Endodermal cell (in vitro differentiated cells): ENCODE measurements at regions not wholly inside any gene's neighbourhood (a gene's known extent, or its start where the extent isn't known, plus 50 kb on each side); places are given as distances from the start of the nearest gene placed in this dataset.

Experiments used
- DNase-seq: peaks from one replicate; pipeline ENCODE4 v3.0.0-alpha.2; 2017
- H3K27ac ChIP-seq: 2 replicates; pipeline ENCODE4 v1.5.1; 2013; ENCODE audit warnings: mild to moderate bottlenecking, low read depth, low read length, moderate library complexity
- H3K27me3 ChIP-seq: 2 replicates; pipeline ENCODE4 v1.6.1; 2013; ENCODE audit warnings: mild to moderate bottlenecking, low read length, moderate library complexity; ENCODE audit not compliant: insufficient read depth, control insufficient read depth, poor library complexity, severe bottlenecking
- H3K36me3 ChIP-seq: 2 replicates; pipeline ENCODE4 v1.7.0; 2013; ENCODE audit warnings: mild to moderate bottlenecking, low read length, moderate library complexity; ENCODE audit not compliant: control insufficient read depth, insufficient read depth
- H3K4me1 ChIP-seq: one replicate; pipeline ENCODE4 v1.7.0; 2013; ENCODE audit warnings: low read length; ENCODE audit not compliant: control insufficient read depth, insufficient read depth
- H3K4me3 ChIP-seq: 2 replicates; pipeline ENCODE4 v1.5.1; 2013; ENCODE audit warnings: mild to moderate bottlenecking, low read length, moderate library complexity
- H3K9ac ChIP-seq: 2 replicates; pipeline ENCODE4 v1.6.1; 2013; ENCODE audit warnings: mild to moderate bottlenecking, low read length, moderate library complexity; ENCODE audit not compliant: poor library complexity, severe bottlenecking; ENCODE audit errors: extremely low read depth
- H3K9me3 ChIP-seq: 2 replicates; pipeline ENCODE4 v1.6.1; 2013; ENCODE audit warnings: mild to moderate bottlenecking, low read length, moderate library complexity; ENCODE audit not compliant: control insufficient read depth
- H3K27ac Mint-ChIP-seq: 2 replicates; pipeline ENCODE4 v1.8.0; 2020; ENCODE audit warnings: mixed read lengths
- H3K27me3 Mint-ChIP-seq: 2 replicates; pipeline ENCODE4 v1.8.0; 2021; ENCODE audit warnings: mild to moderate bottlenecking, mixed read lengths; ENCODE audit not compliant: insufficient read depth
- H3K36me3 Mint-ChIP-seq: 2 replicates; pipeline ENCODE4 v1.8.0; 2020; ENCODE audit warnings: low read depth, mixed read lengths
- H3K4me1 Mint-ChIP-seq: 2 replicates; pipeline ENCODE4 v1.8.0; 2020; ENCODE audit warnings: mixed read lengths
- H3K4me3 Mint-ChIP-seq: 2 replicates; pipeline ENCODE4 v1.8.0; 2020; ENCODE audit warnings: mild to moderate bottlenecking, moderate library complexity, mixed read lengths
- H3K9me3 Mint-ChIP-seq: 2 replicates; pipeline ENCODE4 v1.8.0; 2020; ENCODE audit warnings: mild to moderate bottlenecking, mixed read lengths
- WGBS, 2 experiments: methylation state at CpG; one replicate each; pipeline versions ENCODE4 v1.1.5 to v1.1.7; 2013; ENCODE audit warnings: missing lambda C conversion rate in 2 of 2, mixed read lengths in 1 of 2; ENCODE audit not compliant: insufficient coverage in 1 of 2, insufficient read length in 1 of 2; 5-methylcytosine and 5-hydroxymethylcytosine counted together
- TF ChIP-seq, protein P1 (sequence below): fragments of 200-600 bp; sonication (generic); conservative IDR thresholded peaks from 2 replicates; pipeline ENCODE4 v1.5.0; 2021; ENCODE audit warnings: antibody characterized with exemption, mild to moderate bottlenecking

DNA sequence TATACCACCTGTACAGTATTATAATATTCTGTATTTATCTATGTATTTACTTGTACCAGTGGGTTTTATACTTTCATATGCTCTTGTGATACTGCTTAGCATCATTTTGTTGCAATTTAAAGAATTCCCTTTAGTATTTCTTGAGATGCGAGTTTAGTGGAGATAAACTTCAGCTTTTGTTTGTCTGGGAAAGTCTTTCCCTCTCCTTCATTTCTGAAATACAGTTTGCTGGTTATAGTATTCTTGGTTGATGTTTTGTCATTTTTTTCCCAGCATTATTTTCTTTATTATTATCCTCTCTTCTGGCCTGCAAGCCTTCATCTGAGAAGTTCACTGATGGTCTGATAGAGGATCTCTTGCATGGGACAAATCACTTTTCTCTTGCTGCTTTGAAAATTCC is 136.6 kb upstream of the MCHR2 start:
- no peak overlapping the region for H3K27ac Mint-ChIP-seq
- H3K36me3 Mint-ChIP-seq = no peaks in the 10 kb centered on the region
- H3K27ac ChIP-seq = no peak overlapping the region
- no peaks in the 10 kb centered on the region for H3K36me3 ChIP-seq
- H3K9me3 ChIP-seq = no peaks in the 10 kb centered on the region
- TF ChIP-seq, protein P1, sequence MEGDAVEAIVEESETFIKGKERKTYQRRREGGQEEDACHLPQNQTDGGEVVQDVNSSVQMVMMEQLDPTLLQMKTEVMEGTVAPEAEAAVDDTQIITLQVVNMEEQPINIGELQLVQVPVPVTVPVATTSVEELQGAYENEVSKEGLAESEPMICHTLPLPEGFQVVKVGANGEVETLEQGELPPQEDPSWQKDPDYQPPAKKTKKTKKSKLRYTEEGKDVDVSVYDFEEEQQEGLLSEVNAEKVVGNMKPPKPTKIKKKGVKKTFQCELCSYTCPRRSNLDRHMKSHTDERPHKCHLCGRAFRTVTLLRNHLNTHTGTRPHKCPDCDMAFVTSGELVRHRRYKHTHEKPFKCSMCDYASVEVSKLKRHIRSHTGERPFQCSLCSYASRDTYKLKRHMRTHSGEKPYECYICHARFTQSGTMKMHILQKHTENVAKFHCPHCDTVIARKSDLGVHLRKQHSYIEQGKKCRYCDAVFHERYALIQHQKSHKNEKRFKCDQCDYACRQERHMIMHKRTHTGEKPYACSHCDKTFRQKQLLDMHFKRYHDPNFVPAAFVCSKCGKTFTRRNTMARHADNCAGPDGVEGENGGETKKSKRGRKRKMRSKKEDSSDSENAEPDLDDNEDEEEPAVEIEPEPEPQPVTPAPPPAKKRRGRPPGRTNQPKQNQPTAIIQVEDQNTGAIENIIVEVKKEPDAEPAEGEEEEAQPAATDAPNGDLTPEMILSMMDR = no peak
- DNase-seq = no peak
- no peak overlapping the region for H3K4me3 Mint-ChIP-seq
- no peaks in the 10 kb centered on the region for H3K4me1 Mint-ChIP-seq
- H3K9ac ChIP-seq = no peak overlapping the region
- H3K4me1 ChIP-seq = no peaks in the 10 kb centered on the region
- H3K9me3 Mint-ChIP-seq = no peaks in the 10 kb centered on the region
- H3K4me3 ChIP-seq = no peak overlapping the region
- 100% methylated on average over 1 of the region's 1 CpG; no CpG with 5 or more reads in 1 of the 2 experiments for WGBS, 2 experiments
- H3K27me3 ChIP-seq = no peaks in the 10 kb centered on the region
- no peaks in the 10 kb centered on the region for H3K27me3 Mint-ChIP-seq

DNA sequence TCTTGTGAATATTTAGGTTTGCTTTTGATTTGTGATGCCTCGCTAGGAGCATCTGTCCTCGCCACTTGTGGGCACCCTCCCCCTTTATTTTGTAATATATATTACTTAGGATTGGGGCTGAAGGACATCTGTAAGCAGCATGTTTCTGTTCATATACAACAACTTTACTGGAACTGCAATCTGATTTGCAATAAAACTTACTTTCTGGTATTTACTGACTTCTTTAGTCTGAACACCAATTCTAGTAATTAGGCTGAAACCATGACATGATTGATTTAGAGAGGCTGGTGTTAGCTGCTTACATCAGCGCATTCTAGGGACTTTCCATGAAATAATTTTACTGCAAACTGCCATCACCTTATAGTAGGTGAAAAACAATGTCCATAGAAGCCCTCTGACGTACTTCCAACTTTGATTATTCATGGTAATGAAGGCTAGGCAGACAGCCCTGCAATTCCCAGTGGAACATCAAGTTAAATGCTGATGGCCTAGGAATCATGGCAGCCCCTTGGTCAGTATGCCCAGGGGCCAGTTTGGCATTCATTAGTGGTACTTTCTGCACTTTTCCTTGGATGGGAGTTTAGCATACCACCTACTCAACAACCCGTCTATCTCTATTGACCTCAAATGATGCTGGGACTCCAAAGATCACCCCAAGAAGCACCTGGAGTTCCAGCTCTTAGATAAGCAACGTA is 132.9 kb upstream of the MCHR2 start:
- no peak overlapping the region for H3K4me3 Mint-ChIP-seq
- H3K27me3 ChIP-seq = no peaks in the 10 kb centered on the region
- no peak overlapping the region for H3K27ac ChIP-seq
- H3K27ac Mint-ChIP-seq = no peak overlapping the region
- no peaks in the 10 kb centered on the region for H3K9me3 Mint-ChIP-seq
- no peaks in the 10 kb centered on the region for H3K27me3 Mint-ChIP-seq
- no peaks in the 10 kb centered on the region for H3K36me3 ChIP-seq
- WGBS, 2 experiments = 90 to 94% methylated on average over 2 to 4 of the region's 6 CpGs
- H3K4me1 ChIP-seq = no peaks in the 10 kb centered on the region
- no peak overlapping the region for H3K4me3 ChIP-seq
- no peak overlapping the region for H3K9ac ChIP-seq
- TF ChIP-seq, protein P1 = no peak
- DNase-seq = no peak
- no peaks in the 10 kb centered on the region for H3K9me3 ChIP-seq
- no peaks in the 10 kb centered on the region for H3K36me3 Mint-ChIP-seq
- H3K4me1 Mint-ChIP-seq = no peaks in the 10 kb centered on the region

DNA sequence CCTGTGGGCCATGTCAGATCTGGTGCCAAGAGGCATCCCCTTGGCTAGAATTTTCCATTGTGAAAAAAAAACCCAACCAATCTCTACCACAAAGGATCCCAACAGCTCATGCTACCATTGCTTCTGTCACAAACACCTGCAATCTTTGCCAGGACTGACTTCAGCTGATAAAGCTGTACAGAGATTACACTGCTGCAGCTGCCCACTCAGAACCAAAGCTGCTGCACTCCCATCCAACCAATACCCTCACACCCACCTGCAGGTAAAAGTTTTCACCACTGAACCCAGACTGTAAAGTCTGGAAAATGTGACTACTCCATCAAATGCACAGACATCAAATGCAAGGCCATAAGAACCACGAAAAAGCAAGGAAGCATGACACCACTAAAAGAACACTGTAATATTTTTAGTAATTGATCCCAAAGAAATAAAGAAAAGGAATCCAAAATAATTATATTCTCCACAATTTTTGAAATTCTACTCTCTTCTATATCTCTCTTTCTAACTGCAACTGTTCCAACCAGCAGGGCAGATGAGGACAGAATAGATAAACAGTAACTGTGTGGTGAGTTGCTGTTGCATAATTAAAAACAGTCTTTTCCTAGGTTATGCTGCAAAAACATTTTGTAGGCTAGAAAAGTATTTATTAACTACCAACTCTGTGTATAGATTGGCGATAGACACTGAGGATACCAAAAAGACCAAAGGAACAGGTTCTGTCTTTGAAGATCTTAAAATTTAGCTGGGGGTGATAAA is 128.0 kb upstream of the MCHR2 start:
- DNase-seq = no peak
- no peak overlapping the region for H3K27ac ChIP-seq
- H3K27ac Mint-ChIP-seq = no peak overlapping the region
- H3K9me3 Mint-ChIP-seq = no peaks in the 10 kb centered on the region
- no peaks in the 10 kb centered on the region for H3K9me3 ChIP-seq
- H3K36me3 ChIP-seq = no peaks in the 10 kb centered on the region
- no peaks in the 10 kb centered on the region for H3K4me1 ChIP-seq
- no peak overlapping the region for H3K4me3 ChIP-seq
- H3K9ac ChIP-seq = no peak overlapping the region
- TF ChIP-seq, protein P1 = no peak
- no peaks in the 10 kb centered on the region for H3K36me3 Mint-ChIP-seq
- 94 to 100% methylated on average over 1 to 2 of the region's 2 CpGs for WGBS, 2 experiments
- no peaks in the 10 kb centered on the region for H3K27me3 ChIP-seq
- H3K4me1 Mint-ChIP-seq = no peaks in the 10 kb centered on the region
- no peak overlapping the region for H3K4me3 Mint-ChIP-seq
- H3K27me3 Mint-ChIP-seq = no peaks in the 10 kb centered on the region
